ENCODE measurements at regions not wholly inside any gene's neighbourhood (a gene's known extent, or its start where the extent isn't known, plus 50 kb on each side); places are given as distances from the start of the nearest gene placed in this dataset.

DNA sequence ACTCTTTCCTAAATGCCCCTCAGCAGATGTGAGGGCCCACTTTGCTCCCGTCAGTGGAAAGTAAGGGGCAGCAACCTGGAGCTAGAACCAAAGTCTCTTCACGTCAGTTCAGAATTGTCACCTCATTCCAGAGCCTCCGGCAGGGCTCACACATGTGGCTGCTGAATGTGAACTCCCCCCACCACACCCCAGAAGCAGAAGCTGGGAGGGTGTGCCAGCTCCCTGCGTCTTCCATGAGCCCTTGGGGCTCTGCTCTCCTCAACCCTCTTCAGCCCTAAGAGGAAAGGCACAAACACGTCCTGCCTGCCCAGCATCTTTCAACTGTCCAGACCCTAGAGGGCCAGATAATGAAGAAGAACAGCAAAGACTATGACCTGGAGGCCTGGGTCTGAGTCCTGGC is 105.3 kb downstream of the SALL1 start:
- H4K20me1 ChIP-seq (ENCODE audit: insufficient read depth, poor library complexity, severe bottlenecking), result no peaks in the 10 kb centered on the region
- DNase-seq (ENCODE audit: low spot score), result no peak
- H3K4me3 ChIP-seq, result no peak overlapping the region
- H3K79me2 ChIP-seq, result no peaks in the 10 kb centered on the region
- H3K9me3 ChIP-seq (ENCODE audit: low read depth), result no peaks in the 10 kb centered on the region
- no peak overlapping the region for H2AFZ ChIP-seq
- 82% methylated on average over 5 of the region's 5 CpGs for WGBS (ENCODE audit: low lambda C conversion rate, missing lambda C conversion rate)
- no peaks in the 10 kb centered on the region for H3K9me2 ChIP-seq (replicated peaks; ENCODE audit: insufficient read depth)
- TF ChIP-seq, protein P1, sequence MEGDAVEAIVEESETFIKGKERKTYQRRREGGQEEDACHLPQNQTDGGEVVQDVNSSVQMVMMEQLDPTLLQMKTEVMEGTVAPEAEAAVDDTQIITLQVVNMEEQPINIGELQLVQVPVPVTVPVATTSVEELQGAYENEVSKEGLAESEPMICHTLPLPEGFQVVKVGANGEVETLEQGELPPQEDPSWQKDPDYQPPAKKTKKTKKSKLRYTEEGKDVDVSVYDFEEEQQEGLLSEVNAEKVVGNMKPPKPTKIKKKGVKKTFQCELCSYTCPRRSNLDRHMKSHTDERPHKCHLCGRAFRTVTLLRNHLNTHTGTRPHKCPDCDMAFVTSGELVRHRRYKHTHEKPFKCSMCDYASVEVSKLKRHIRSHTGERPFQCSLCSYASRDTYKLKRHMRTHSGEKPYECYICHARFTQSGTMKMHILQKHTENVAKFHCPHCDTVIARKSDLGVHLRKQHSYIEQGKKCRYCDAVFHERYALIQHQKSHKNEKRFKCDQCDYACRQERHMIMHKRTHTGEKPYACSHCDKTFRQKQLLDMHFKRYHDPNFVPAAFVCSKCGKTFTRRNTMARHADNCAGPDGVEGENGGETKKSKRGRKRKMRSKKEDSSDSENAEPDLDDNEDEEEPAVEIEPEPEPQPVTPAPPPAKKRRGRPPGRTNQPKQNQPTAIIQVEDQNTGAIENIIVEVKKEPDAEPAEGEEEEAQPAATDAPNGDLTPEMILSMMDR (IDR thresholded peaks at IDR 0.05; ENCODE audit: poor library complexity), result no peak
- TF ChIP-seq EZH2 (IDR thresholded peaks at IDR 0.05; ENCODE audit: borderline replicate concordance), result no peak
- no peak for TF ChIP-seq EZH2phosphoT487 (IDR thresholded peaks at IDR 0.05; ENCODE audit: low read depth, severe bottlenecking, unreplicated experiment)
- no peak overlapping the region for H3K27ac ChIP-seq
- H3K36me3 ChIP-seq (replicated peaks; ENCODE audit: insufficient read depth, low read depth), result no peaks in the 10 kb centered on the region
- no peaks in the 10 kb centered on the region for H3K4me1 ChIP-seq (ENCODE audit: insufficient read depth)
- H3K27me3 ChIP-seq, result no peaks in the 10 kb centered on the region
- H3K4me2 ChIP-seq, result no peak overlapping the region

DNA sequence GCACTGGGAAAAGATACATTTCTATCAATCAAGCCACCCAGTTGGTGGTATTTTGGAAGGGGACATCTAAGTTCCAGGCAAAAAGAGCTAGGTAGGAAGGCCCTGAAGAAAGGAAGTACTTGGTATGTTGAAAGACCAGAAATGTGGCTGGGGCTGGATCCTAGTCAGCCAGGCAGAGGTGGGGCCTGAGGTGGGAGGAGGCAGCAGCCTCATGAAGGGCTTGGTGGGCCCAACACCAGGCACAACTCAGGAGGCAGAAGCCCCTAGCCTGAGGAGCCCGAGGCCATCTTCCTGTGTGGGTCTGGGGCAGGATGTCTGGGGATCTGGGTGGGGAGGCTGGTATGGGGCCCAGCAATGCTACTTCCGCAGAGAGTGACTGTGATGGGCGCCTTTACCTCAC is 105.9 kb downstream of the SALL1 start:
- Histone ChIP-seq H3K36me3 (replicated peaks; ENCODE audit: insufficient read depth, low read depth) (no peaks in the 10 kb centered on the region), H3K4me2 (no peak overlapping the region), H3K4me3 (no peak overlapping the region), H3K9me3 (ENCODE audit: low read depth) (no peaks in the 10 kb centered on the region), H3K27ac (no peak overlapping the region), H3K9me2 (replicated peaks; ENCODE audit: insufficient read depth) (no peaks in the 10 kb centered on the region), H3K4me1 (ENCODE audit: insufficient read depth) (no peaks in the 10 kb centered on the region), H3K27me3 (no peaks in the 10 kb centered on the region), H4K20me1 (ENCODE audit: insufficient read depth, poor library complexity, severe bottlenecking) (no peaks in the 10 kb centered on the region), H3K79me2 (no peaks in the 10 kb centered on the region), H2AFZ (no peak overlapping the region)
- TF ChIP-seq, protein P1 (IDR thresholded peaks at IDR 0.05; ENCODE audit: poor library complexity), result no peak
- TF ChIP-seq EZH2 (IDR thresholded peaks at IDR 0.05; ENCODE audit: borderline replicate concordance) (no peak), EZH2phosphoT487 (IDR thresholded peaks at IDR 0.05; ENCODE audit: low read depth, severe bottlenecking, unreplicated experiment) (no peak)
- no peak for DNase-seq (ENCODE audit: low spot score)
- WGBS (ENCODE audit: low lambda C conversion rate, missing lambda C conversion rate), result 64% methylated on average over 3 of the region's 3 CpGs

DNA sequence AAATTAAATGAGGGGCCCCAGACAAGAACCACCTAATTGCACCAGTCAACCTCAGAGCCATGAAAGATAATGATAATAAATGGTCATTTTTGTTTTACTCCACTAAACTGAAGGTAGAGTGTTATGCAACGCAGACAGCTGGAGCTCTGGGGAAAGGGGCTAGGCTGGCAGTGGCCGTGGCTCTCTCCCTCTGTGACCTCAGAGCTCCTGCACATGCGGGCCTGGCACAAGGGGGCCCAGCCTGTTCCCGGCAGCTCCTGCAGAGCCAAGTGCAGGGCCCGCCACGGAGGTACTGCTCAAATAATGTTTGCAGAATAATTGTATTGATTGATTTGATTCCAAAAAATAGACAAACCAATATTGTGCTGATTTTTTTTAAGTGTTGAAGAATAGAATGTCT is 109.5 kb downstream of the SALL1 start:
- no peak for DNase-seq (ENCODE audit: low spot score)
- H3K36me3 ChIP-seq (replicated peaks; ENCODE audit: insufficient read depth, low read depth), result no peaks in the 10 kb centered on the region
- WGBS (ENCODE audit: low lambda C conversion rate, missing lambda C conversion rate), result 84% methylated on average over 6 of the region's 6 CpGs

More for the DNA sequence above, 109.5 kb downstream of the SALL1 start:
- TF ChIP-seq, protein P1 (IDR thresholded peaks at IDR 0.05; ENCODE audit: poor library complexity), result no peak
- TF ChIP-seq EZH2phosphoT487 (IDR thresholded peaks at IDR 0.05; ENCODE audit: low read depth, severe bottlenecking, unreplicated experiment) (no peak), EZH2 (IDR thresholded peaks at IDR 0.05; ENCODE audit: borderline replicate concordance) (no peak)
- Histone ChIP-seq H3K4me2 (no peak overlapping the region), H3K9me3 (ENCODE audit: low read depth) (no peaks in the 10 kb centered on the region), H3K27me3 (no peaks in the 10 kb centered on the region), H4K20me1 (ENCODE audit: insufficient read depth, poor library complexity, severe bottlenecking) (no peaks in the 10 kb centered on the region), H2AFZ (no peak overlapping the region), H3K9me2 (replicated peaks; ENCODE audit: insufficient read depth) (no peaks in the 10 kb centered on the region), H3K4me3 (no peak overlapping the region), H3K4me1 (ENCODE audit: insufficient read depth) (no peaks in the 10 kb centered on the region), H3K79me2 (no peaks in the 10 kb centered on the region), H3K27ac (no peak overlapping the region)
